Left ventricle myocardium inferior (tissue), 1 donor: ENCODE measurements at regions not wholly inside any gene's neighbourhood (a gene's known extent, or its start where the extent isn't known, plus 50 kb on each side); places are given as distances from the start of the nearest gene placed in this dataset.

Experiments
- DNase-seq: peaks from one replicate; pipeline ENCODE4 v3.0.0-alpha.2; 2020
- H3K27ac ChIP-seq: fragments of 200-600 bp; replicated peaks from 2 replicates; pipeline ENCODE4 v1.8.0; 2021
- H3K27me3 ChIP-seq: fragments of 200-600 bp; 2 replicates; pipeline ENCODE4 v1.8.0; 2021; ENCODE audit warnings: low read depth
- H3K36me3 ChIP-seq: fragments of 200-600 bp; 2 replicates; pipeline ENCODE4 v1.8.0; 2021
- H3K4me1 ChIP-seq: fragments of 200-600 bp; 2 replicates; pipeline ENCODE4 v1.8.0; 2021
- H3K4me3 ChIP-seq: fragments of 200-600 bp; 2 replicates; pipeline ENCODE4 v1.8.0; 2021; ENCODE audit warnings: mild to moderate bottlenecking, moderate library complexity
- H3K9me3 ChIP-seq: fragments of 200-600 bp; replicated peaks from 2 replicates; pipeline ENCODE4 v1.8.0; 2021
- CTCF ChIP-seq: fragments of 200-600 bp; IDR thresholded peaks from 2 replicates; pipeline ENCODE4 v1.8.0; 2021; ENCODE audit warnings: antibody characterized with exemption, mild to moderate bottlenecking, borderline replicate concordance
- intact Hi-C: fragments of 100-400 bp; cut with micrococcal nuclease; formaldehyde crosslinking; loops from one replicate; pipeline ENCODE4 v1.11.0; 2022
- donor health status: DM: no; HTN: yes; CAD: no; lungs with severe emphysema.

- H3K4me1 ChIP-seq: no peaks in the 10 kb centered on the region
- intact Hi-C loops: no loop called here
- no peaks in the 10 kb centered on the region for H3K36me3 ChIP-seq
- H3K9me3 ChIP-seq: no peaks in the 10 kb centered on the region
- TF ChIP-seq CTCF: no peak
- H3K27ac ChIP-seq: peak overlapping the region; percentile 52
- H3K27me3 ChIP-seq: no peaks in the 10 kb centered on the region
- no peak overlapping the region for H3K4me3 ChIP-seq
- no peak for DNase-seq
These were observed 561.2 kb downstream of the METTL4 start for GRCh38 chr18:2009942-2010697.

- Histone ChIP-seq H3K4me3 (no peak overlapping the region), H3K36me3 (no peaks in the 10 kb centered on the region), H3K27ac (no peak overlapping the region), H3K27me3 (no peaks in the 10 kb centered on the region), H3K9me3 (no peaks in the 10 kb centered on the region), H3K4me1 (no peaks in the 10 kb centered on the region)
- no peak for TF ChIP-seq CTCF
- intact Hi-C loops: no loop called here
- no peak for DNase-seq
These were observed 544.3 kb downstream of the METTL4 start for GRCh38 chr18:2027016-2027415.

- TF ChIP-seq CTCF: no peak
- Histone ChIP-seq H3K9me3 (no peaks in the 10 kb centered on the region), H3K36me3 (no peaks in the 10 kb centered on the region), H3K27ac (no peak overlapping the region), H3K27me3 (no peaks in the 10 kb centered on the region), H3K4me3 (no peak overlapping the region), H3K4me1 (no peaks in the 10 kb centered on the region)
- DNase-seq: no peak
- intact Hi-C loops: no loop called here
These were observed 543.5 kb downstream of the METTL4 start for GRCh38 chr18:2027756-2028155.

GRCh38 chr18:2028986-2029385 is 542.3 kb downstream of the METTL4 start:
- Histone ChIP-seq H3K27me3 (no peaks in the 10 kb centered on the region), H3K4me1 (no peaks in the 10 kb centered on the region), H3K27ac (no peak overlapping the region), H3K9me3 (no peaks in the 10 kb centered on the region), H3K36me3 (no peaks in the 10 kb centered on the region), H3K4me3 (no peak overlapping the region)
- intact Hi-C loops: no loop called here
- TF ChIP-seq CTCF: no peak
- DNase-seq: no peak

GRCh38 chr18:2030647-2031046 is 540.7 kb downstream of the METTL4 start:
- Histone ChIP-seq H3K4me1 (no peaks in the 10 kb centered on the region), H3K27me3 (no peaks in the 10 kb centered on the region), H3K4me3 (no peak overlapping the region), H3K27ac (no peak overlapping the region), H3K9me3 (no peaks in the 10 kb centered on the region), H3K36me3 (no peaks in the 10 kb centered on the region)
- no peak for DNase-seq
- intact Hi-C loops: no loop called here
- no peak for TF ChIP-seq CTCF

- Histone ChIP-seq H3K27ac (no peak overlapping the region), H3K27me3 (no peaks in the 10 kb centered on the region), H3K4me1 (no peaks in the 10 kb centered on the region), H3K4me3 (no peak overlapping the region), H3K9me3 (no peaks in the 10 kb centered on the region), H3K36me3 (no peaks in the 10 kb centered on the region)
- no peak for DNase-seq
- no peak for TF ChIP-seq CTCF
- intact Hi-C loops: no loop called here
These were observed 539.3 kb downstream of the METTL4 start for GRCh38 chr18:2032036-2032435.
